K562 (cell line): ENCODE measurements at regions not wholly inside any gene's neighbourhood (a gene's known extent, or its start where the extent isn't known, plus 50 kb on each side); places are given as distances from the start of the nearest gene placed in this dataset.

Source experiments
- FIP1L1 ChIP-seq: fragments of 200-400 bp; formaldehyde crosslinking; IDR thresholded peaks from 2 replicates; pipeline ENCODE4 v1.6.1; 2018; ENCODE audit warnings: mild to moderate bottlenecking, low read depth, low read length; ENCODE audit not compliant: poor library complexity, severe bottlenecking
- HMBOX1 ChIP-seq: sonication (generic); IDR thresholded peaks from 2 replicates; pipeline ENCODE4 v1.6.1; 2016
- HMG20B ChIP-seq: fragments of 250-450 bp; sonication (Bioruptor Pico); IDR thresholded peaks from 2 replicates; pipeline ENCODE4 v1.5.0; 2021; ENCODE audit warnings: mild to moderate bottlenecking
- HNRNPL ChIP-seq: fragments of 200-400 bp; formaldehyde crosslinking; IDR thresholded peaks from 2 replicates; pipeline ENCODE4 v1.6.1; 2017; ENCODE audit warnings: low read depth, mild to moderate bottlenecking, low read length
- JUNB ChIP-seq: fragments of 450-650 bp; formaldehyde crosslinking; conservative IDR thresholded peaks from 2 replicates; pipeline ENCODE4 v1.4.0; 2020; ENCODE audit warnings: mild to moderate bottlenecking
- KDM5B ChIP-seq: fragments of 200-600 bp; sonication (generic); IDR thresholded peaks from 2 replicates; pipeline ENCODE4 v1.6.1; 2012; ENCODE audit warnings: low read depth, mild to moderate bottlenecking, moderate library complexity, low read length, control low read depth, inconsistent platforms; ENCODE audit not compliant: insufficient replicate concordance
- MAFF ChIP-seq: IDR thresholded peaks from 2 replicates; pipeline ENCODE4 v1.6.1; 2012; ENCODE audit warnings: low read length, improper control_type of control experiment
- MAZ ChIP-seq, 2 experiments: fragments of 450-650 bp in 1 of 2; sonication (generic) in 1 of 2; formaldehyde crosslinking; IDR thresholded peaks in 1 of 2; conservative IDR thresholded peaks in 1 of 2; 2 replicates each; pipeline versions ENCODE4 v1.4.0 to v1.5.0; 2020; ENCODE audit warnings: mild to moderate bottlenecking in 1 of 2, missing genetic modification reagents in 1 of 2
- MYNN ChIP-seq, 2 experiments: sonication (generic); formaldehyde crosslinking in 1 of 2; IDR thresholded peaks; 2 replicates each; pipeline versions ENCODE4 v1.5.0 to v1.6.1; 2016 to 2020; ENCODE audit warnings: antibody characterized with exemption in 1 of 2, missing genetic modification reagents in 1 of 2
- NCOA4 ChIP-seq: fragments of 450-650 bp; IDR thresholded peaks from 2 replicates; pipeline ENCODE4 v1.6.1; 2018; ENCODE audit warnings: mild to moderate bottlenecking; ENCODE audit not compliant: partially characterized antibody
- NCOR1 ChIP-seq: fragments of 450-650 bp; IDR thresholded peaks from 2 replicates; pipeline ENCODE4 v1.6.1; 2016; ENCODE audit warnings: mild to moderate bottlenecking, moderate library complexity
- PKNOX1 ChIP-seq: fragments of 450-650 bp; IDR thresholded peaks from 2 replicates; pipeline ENCODE4 v1.6.1; 2016
- RFX7 ChIP-seq: fragments of 250-450 bp; sonication (Bioruptor Pico); IDR thresholded peaks from 2 replicates; pipeline ENCODE4 v1.5.1; 2021; ENCODE audit warnings: mild to moderate bottlenecking
- RUNX1 ChIP-seq: sonication (generic); IDR thresholded peaks from 2 replicates; pipeline ENCODE4 v1.6.1; 2016; ENCODE audit warnings: antibody characterized with exemption, low read depth
- SIN3A ChIP-seq, 2 experiments: fragments of 150-350 bp in 1 of 2; IDR thresholded peaks; 2 replicates each; pipeline ENCODE4 v1.6.1; 2011 to 2016; ENCODE audit warnings: borderline replicate concordance in 2 of 2, low read depth in 2 of 2, low read length in 2 of 2, mild to moderate bottlenecking in 2 of 2, moderate library complexity in 2 of 2; ENCODE audit not compliant: control insufficient read depth in 1 of 2
- TFAM ChIP-seq: fragments of 250-450 bp; sonication (Bioruptor Pico); conservative IDR thresholded peaks from 2 replicates; pipeline ENCODE4 v1.5.0; 2021; ENCODE audit warnings: mild to moderate bottlenecking, moderate library complexity
- USF1 ChIP-seq: sonication (generic); formaldehyde crosslinking; IDR thresholded peaks from 2 replicates; pipeline ENCODE4 v1.9.0; 2022; ENCODE audit warnings: mild to moderate bottlenecking, missing genetic modification reagents
- ZNF277 ChIP-seq: fragments of 250-450 bp; sonication (Bioruptor Pico); IDR thresholded peaks from 2 replicates; pipeline ENCODE4 v1.8.0; 2022; ENCODE audit warnings: inconsistent platforms, mild to moderate bottlenecking, moderate library complexity, borderline replicate concordance
- ZNF592 ChIP-seq: fragments of 450-650 bp; IDR thresholded peaks from 2 replicates; pipeline ENCODE4 v1.6.1; 2017; ENCODE audit warnings: antibody characterized with exemption, mild to moderate bottlenecking
- ZNF766 ChIP-seq: fragments of 200-800 bp; sonication (Bioruptor generic); conservative IDR thresholded peaks from 2 replicates; pipeline ENCODE4 v1.6.1; 2016; ENCODE audit warnings: missing genetic modification characterization, missing compliant biosample characterization

GRCh38 chr6:14735956-14736486 lies 509.8 kb upstream of the JARID2 start (continued):
- no peak for TF ChIP-seq MAFF
- no peak for TF ChIP-seq RUNX1
- TF ChIP-seq ZNF277, result no peak
- no peak; the same call in 1 of the 2 replicates for TF ChIP-seq PKNOX1
- TF ChIP-seq KDM5B, result no peak
- no peak for TF ChIP-seq FIP1L1
- 0 out of 4 replicates have a peak, but pooled peaks of 1 of the 2 experiments have one; percentile 46 for TF ChIP-seq MAZ (CRISPR knock-in tag; conservative IDR thresholded peaks at IDR 0.05 in 1 of 2, IDR thresholded peaks at IDR 0.05 in 1 of 2)
- no peak for TF ChIP-seq ZNF766 (CRISPR knock-in tag)
- no peak for TF ChIP-seq NCOR1
- no peak for TF ChIP-seq HMG20B (CRISPR knock-in tag)
- no peak for TF ChIP-seq RFX7 (CRISPR knock-in tag)
- TF ChIP-seq SIN3A (IDR thresholded peaks at IDR 0.05; ENCODE audit: borderline replicate concordance in 2 of 2, control insufficient read depth in 1 of 2, low read depth in 2 of 2, low read length in 2 of 2), result no peak
- TF ChIP-seq USF1 (CRISPR knock-in tag), result no peak
- peak; percentile 42; the same call in 1 of the 2 replicates for TF ChIP-seq HMBOX1
- peak; percentile 62; the same call in 1 of the 2 replicates for TF ChIP-seq ZNF592
- TF ChIP-seq JUNB, result no peak
- TF ChIP-seq HNRNPL, result no peak
- no peak for TF ChIP-seq MYNN (IDR thresholded peaks at IDR 0.05)
- TF ChIP-seq MYNN (CRISPR knock-in tag; IDR thresholded peaks at IDR 0.05), result no peak
- no peak for TF ChIP-seq NCOA4
- TF ChIP-seq TFAM, result no peak
